ENCODE measurements at regions not wholly inside any gene's neighbourhood (a gene's known extent, or its start where the extent isn't known, plus 50 kb on each side); places are given as distances from the start of the nearest gene placed in this dataset.

- TF ChIP-seq CTCF (IDR thresholded peaks at IDR 0.05) (no peak), EZH2 (IDR thresholded peaks at IDR 0.05; ENCODE audit: borderline replicate concordance, insufficient read depth, low read depth, low read length, poor library complexity, severe bottlenecking) (no peak)
These were observed 391.0 kb upstream of the NRP1 start for GRCh38 chr10:33725430-33725829.

Measured in B cell (primary cell).